ENCODE measurements at regions not wholly inside any gene's neighbourhood (a gene's known extent, or its start where the extent isn't known, plus 50 kb on each side); places are given as distances from the start of the nearest gene placed in this dataset.

GRCh38 chr16:80915079-80915450, 91.6 kb downstream of the CMC2 start:
- DNase-seq = no peak
- intact Hi-C loops (cut with DNase I; ENCODE audit: low total_unique reads) = no loop called here
- Histone ChIP-seq H3K36me3 (no peaks in the 10 kb centered on the region), H3K9me3 (no peaks in the 10 kb centered on the region), H3K27ac (no peak overlapping the region), H3K27me3 (no peaks in the 10 kb centered on the region), H3K4me3 (no peak overlapping the region), H3K4me1 (peaks cover 0 to 1% (median under 1%) of the 10 kb centered on the region in 4 donors)
- 82% methylated on average over 3 of the region's 3 CpGs; no CpG with 5 or more reads in 1 of the 2 donors for WGBS, 2 donors (ENCODE audit: low coverage in 1 of 2)
- TF ChIP-seq EP300 (IDR thresholded peaks at IDR 0.05; ENCODE audit: low read depth) (no peak), POLR2AphosphoS5 (IDR thresholded peaks at IDR 0.05) (no peak), POLR2A (IDR thresholded peaks at IDR 0.05) (no peak), CTCF (IDR thresholded peaks at IDR 0.05) (no peak)
- in situ Hi-C loops (cut with MboI; ENCODE audit: low pct_ligation_motif_present in 1 of 4, low pct_unique_long_range_greater_than_20kb in 1 of 4, low sequenced_read_pairs in 3 of 4) = no loop called here

- in situ Hi-C loops (cut with MboI; ENCODE audit: low pct_ligation_motif_present in 1 of 4, low pct_unique_long_range_greater_than_20kb in 1 of 4, low sequenced_read_pairs in 3 of 4) (no loop called here), intact Hi-C loops (cut with DNase I; ENCODE audit: low total_unique reads) (no loop called here)
- WGBS, 2 donors (ENCODE audit: low coverage in 1 of 2) = 70 to 82% methylated on average over 8 to 10 of the region's 10 CpGs
- Histone ChIP-seq H3K4me1 (peaks cover 0 to 5% (median 2%) of the 10 kb centered on the region in 4 donors), H3K36me3 (no peaks in the 10 kb centered on the region), H3K9me3 (no peaks in the 10 kb centered on the region), H3K27ac (no peak overlapping the region), H3K27me3 (no peaks in the 10 kb centered on the region), H3K4me3 (no peak overlapping the region)
- peak; percentile 16 for DNase-seq
- no peak for TF ChIP-seq POLR2A (IDR thresholded peaks at IDR 0.05)
- TF ChIP-seq EP300 (IDR thresholded peaks at IDR 0.05; ENCODE audit: low read depth) = no peak
- TF ChIP-seq CTCF (IDR thresholded peaks at IDR 0.05) = no peak
- no peak for TF ChIP-seq POLR2AphosphoS5 (IDR thresholded peaks at IDR 0.05)
These were observed 92.2 kb downstream of the CMC2 start for GRCh38 chr16:80914379-80915078.

- no peak overlapping the region for H3K27ac ChIP-seq
- no peaks in the 10 kb centered on the region for H3K36me3 ChIP-seq
- in situ Hi-C loops (cut with MboI; ENCODE audit: low pct_ligation_motif_present in 1 of 4, low pct_unique_long_range_greater_than_20kb in 1 of 4, low sequenced_read_pairs in 3 of 4) (no loop called here), intact Hi-C loops (cut with DNase I; ENCODE audit: low total_unique reads) (no loop called here)
- H3K4me3 ChIP-seq = no peak overlapping the region
- H3K27me3 ChIP-seq = no peaks in the 10 kb centered on the region
- DNase-seq = no peak
- peaks cover 0 to 5% (median 2%) of the 10 kb centered on the region in 4 donors for H3K4me1 ChIP-seq
- H3K9me3 ChIP-seq = no peaks in the 10 kb centered on the region
- no peak for TF ChIP-seq CTCF (IDR thresholded peaks at IDR 0.05)
- WGBS, 2 donors (ENCODE audit: low coverage in 1 of 2) = 94 to 100% methylated on average over 3 to 4 of the region's 4 CpGs
These were observed 93.3 kb downstream of the CMC2 start for GRCh38 chr16:80913397-80913796.

- intact Hi-C loops (cut with DNase I; ENCODE audit: low total_unique reads) = no loop called here
- H3K9me3 ChIP-seq = no peaks in the 10 kb centered on the region
- H3K4me1 ChIP-seq = peaks cover 0 to 5% (median 2%) of the 10 kb centered on the region in 4 donors
- H3K4me3 ChIP-seq = no peak overlapping the region
- no peaks in the 10 kb centered on the region for H3K27me3 ChIP-seq
- no peak for DNase-seq
- no peaks in the 10 kb centered on the region for H3K36me3 ChIP-seq
- H3K27ac ChIP-seq = no peak overlapping the region
- in situ Hi-C loops (cut with MboI; ENCODE audit: low pct_ligation_motif_present in 1 of 4, low pct_unique_long_range_greater_than_20kb in 1 of 4, low sequenced_read_pairs in 3 of 4) = no loop called here
- 85 to 100% methylated on average over 1 to 4 of the region's 4 CpGs for WGBS, 2 donors (ENCODE audit: low coverage in 1 of 2)
- no peak for TF ChIP-seq EP300 (IDR thresholded peaks at IDR 0.05; ENCODE audit: low read depth)
- TF ChIP-seq POLR2A (IDR thresholded peaks at IDR 0.05) = no peak
- TF ChIP-seq CTCF (IDR thresholded peaks at IDR 0.05) = no peak
- no peak for TF ChIP-seq POLR2AphosphoS5 (IDR thresholded peaks at IDR 0.05)
These were observed 94.0 kb downstream of the CMC2 start for GRCh38 chr16:80912651-80913050.
